Hepatocyte (in vitro differentiated cells): ENCODE measurements at regions not wholly inside any gene's neighbourhood (a gene's known extent, or its start where the extent isn't known, plus 50 kb on each side); places are given as distances from the start of the nearest gene placed in this dataset.

ENCODE experiments used
- DNase-seq: peaks from one replicate; pipeline ENCODE4 v3.0.0-alpha.2; 2016; ENCODE audit warnings: low spot score
- H2AFZ ChIP-seq: fragments of 200-600 bp; sonication (generic); 2 replicates; pipeline ENCODE4 v1.6.0; 2016; ENCODE audit warnings: antibody characterized with exemption, mild to moderate bottlenecking
- H3K27ac ChIP-seq: fragments of 200-600 bp; sonication (generic); 2 replicates; pipeline ENCODE4 v1.5.1; 2016; ENCODE audit warnings: mild to moderate bottlenecking
- H3K27me3 ChIP-seq: fragments of 200-600 bp; sonication (generic); 2 replicates; pipeline ENCODE4 v1.6.1; 2016
- H3K36me3 ChIP-seq: fragments of 200-600 bp; sonication (generic); replicated peaks from 2 replicates; pipeline ENCODE4 v1.5.1; 2016; ENCODE audit warnings: low read depth; ENCODE audit not compliant: insufficient read depth
- H3K4me1 ChIP-seq: fragments of 200-600 bp; sonication (generic); 2 replicates; pipeline ENCODE4 v1.5.1; 2016; ENCODE audit warnings: mild to moderate bottlenecking, moderate library complexity; ENCODE audit not compliant: insufficient read depth
- H3K4me2 ChIP-seq: fragments of 200-600 bp; sonication (generic); 2 replicates; pipeline ENCODE4 v1.6.0; 2016
- H3K4me3 ChIP-seq: fragments of 200-600 bp; sonication (generic); 2 replicates; pipeline ENCODE4 v1.5.1; 2016; ENCODE audit warnings: mild to moderate bottlenecking
- H3K79me2 ChIP-seq: fragments of 200-600 bp; sonication (generic); 2 replicates; pipeline ENCODE4 v1.6.0; 2017; ENCODE audit warnings: mild to moderate bottlenecking
- H3K9me2 ChIP-seq: fragments of 200-600 bp; sonication (generic); replicated peaks from 2 replicates; pipeline ENCODE4 v1.6.0; 2017; ENCODE audit warnings: mild to moderate bottlenecking; ENCODE audit not compliant: insufficient read depth
- H3K9me3 ChIP-seq: fragments of 200-600 bp; sonication (generic); 2 replicates; pipeline ENCODE4 v1.5.1; 2016; ENCODE audit warnings: low read depth, mild to moderate bottlenecking
- H4K20me1 ChIP-seq: fragments of 200-600 bp; sonication (generic); 2 replicates; pipeline ENCODE4 v1.6.0; 2016; ENCODE audit warnings: mild to moderate bottlenecking; ENCODE audit not compliant: insufficient read depth, poor library complexity, severe bottlenecking
- CTCF ChIP-seq: fragments of 200-600 bp; sonication (generic); IDR thresholded peaks from 2 replicates; pipeline ENCODE4 v1.5.1; 2016; ENCODE audit warnings: antibody characterized with exemption, mild to moderate bottlenecking; ENCODE audit not compliant: poor library complexity
- EZH2 ChIP-seq: fragments of 200-600 bp; sonication (generic); IDR thresholded peaks from 2 replicates; pipeline ENCODE4 v1.6.1; 2016; ENCODE audit warnings: antibody characterized with exemption, mild to moderate bottlenecking, borderline replicate concordance
- EZH2phosphoT487 ChIP-seq: fragments of 200-600 bp; sonication (generic); IDR thresholded peaks from one replicate; pipeline ENCODE4 v1.6.1; 2018; ENCODE audit warnings: antibody characterized with exemption, mild to moderate bottlenecking, low read depth, moderate library complexity; ENCODE audit not compliant: unreplicated experiment, severe bottlenecking
- WGBS: methylation state at CpG from one replicate; pipeline ENCODE4 v1.1.6; 2016; ENCODE audit warnings: low lambda C conversion rate; ENCODE audit errors: missing lambda C conversion rate; 5-methylcytosine and 5-hydroxymethylcytosine counted together

DNA sequence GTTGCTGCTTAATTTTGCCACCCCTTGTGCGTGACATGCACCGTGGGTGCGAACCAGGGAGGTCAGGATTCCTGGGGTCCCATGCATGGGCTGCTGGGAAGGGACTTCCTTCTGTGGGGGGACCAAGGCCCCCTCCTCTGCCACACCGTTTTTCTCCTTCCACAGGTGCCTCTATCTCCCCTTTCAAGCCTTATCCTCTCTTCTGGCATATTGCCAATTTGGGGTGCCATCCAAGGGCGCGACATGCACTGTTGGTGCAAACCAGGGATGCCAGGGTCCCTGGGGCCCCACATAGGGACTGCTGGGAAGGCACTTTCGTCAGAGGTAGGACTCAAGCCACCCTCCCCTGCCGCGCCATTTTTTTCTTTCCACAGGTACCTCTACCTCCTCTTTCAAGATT lies 289.0 kb downstream of the ALG10 start:
- no peak overlapping the region for H3K4me3 ChIP-seq
- H4K20me1 ChIP-seq: no peaks in the 10 kb centered on the region
- H3K9me3 ChIP-seq: no peaks in the 10 kb centered on the region
- no peaks in the 10 kb centered on the region for H3K9me2 ChIP-seq
- H3K27me3 ChIP-seq: no peaks in the 10 kb centered on the region
- H3K4me1 ChIP-seq: no peaks in the 10 kb centered on the region
- H3K79me2 ChIP-seq: no peaks in the 10 kb centered on the region
- H2AFZ ChIP-seq: no peak overlapping the region
- no peaks in the 10 kb centered on the region for H3K36me3 ChIP-seq
- DNase-seq: no peak
- WGBS: 84% methylated on average over 9 of the region's 9 CpGs
- H3K4me2 ChIP-seq: no peak overlapping the region
- no peak overlapping the region for H3K27ac ChIP-seq
- no peak for TF ChIP-seq EZH2phosphoT487
- TF ChIP-seq CTCF: no peak
- no peak for TF ChIP-seq EZH2

DNA sequence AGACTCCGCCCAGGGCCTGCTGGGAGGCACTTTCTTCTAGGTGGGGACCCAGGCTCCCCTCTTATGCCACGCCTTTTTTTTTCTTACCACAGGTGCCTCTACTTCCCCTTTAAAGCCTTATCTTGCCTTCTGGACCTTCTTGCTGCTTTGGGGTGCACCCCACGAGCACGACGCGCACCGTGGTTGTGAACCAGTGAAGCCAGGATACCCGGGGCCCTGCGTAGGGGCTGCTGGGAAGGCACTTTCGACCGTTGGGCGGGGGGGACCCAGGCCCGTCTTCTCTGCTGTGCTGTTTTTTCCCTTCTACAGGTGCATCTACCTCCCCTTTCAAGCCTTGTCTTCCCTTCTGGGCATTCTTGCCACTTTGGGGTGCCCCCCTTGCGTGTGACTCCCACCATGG lies 305.4 kb downstream of the ALG10 start:
- H3K79me2 ChIP-seq: no peaks in the 10 kb centered on the region
- no peaks in the 10 kb centered on the region for H3K36me3 ChIP-seq
- no peaks in the 10 kb centered on the region for H3K4me1 ChIP-seq
- H3K4me3 ChIP-seq: no peak overlapping the region
- no peaks in the 10 kb centered on the region for H3K9me3 ChIP-seq
- no peaks in the 10 kb centered on the region for H3K27me3 ChIP-seq
- no peak overlapping the region for H2AFZ ChIP-seq
- TF ChIP-seq EZH2 (no peak), CTCF (no peak), EZH2phosphoT487 (no peak)
- H3K9me2 ChIP-seq: no peaks in the 10 kb centered on the region
- H4K20me1 ChIP-seq: no peaks in the 10 kb centered on the region
- DNase-seq: no peak
- H3K4me2 ChIP-seq: no peak overlapping the region
- no peak overlapping the region for H3K27ac ChIP-seq
- 80% methylated on average over 14 of the region's 14 CpGs for WGBS

DNA sequence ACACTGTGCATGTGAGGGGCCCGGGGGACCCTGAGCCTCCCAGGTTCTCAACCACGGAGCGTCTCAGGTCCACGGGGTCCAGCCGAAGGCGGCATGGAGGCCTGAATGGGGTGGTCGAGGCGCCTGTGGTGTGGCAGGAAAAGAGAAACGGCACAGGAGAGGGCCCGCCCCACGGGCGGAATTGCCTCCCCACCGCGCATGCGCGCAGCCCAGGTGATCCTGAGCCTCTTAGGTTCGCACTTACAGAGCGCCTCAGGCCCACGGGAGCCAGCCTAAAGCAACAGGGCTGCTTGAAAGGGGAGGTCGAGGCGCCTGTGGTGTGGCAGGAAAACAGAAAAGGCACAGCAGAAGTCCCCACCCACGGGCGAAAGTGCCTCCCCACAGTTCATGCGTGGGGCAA lies 311.0 kb downstream of the ALG10 start:
- Histone ChIP-seq H3K4me3 (no peak overlapping the region), H3K79me2 (no peaks in the 10 kb centered on the region), H3K27ac (no peak overlapping the region), H4K20me1 (no peaks in the 10 kb centered on the region), H3K4me1 (no peaks in the 10 kb centered on the region), H3K9me3 (no peaks in the 10 kb centered on the region), H3K27me3 (no peaks in the 10 kb centered on the region), H3K9me2 (no peaks in the 10 kb centered on the region), H2AFZ (no peak overlapping the region), H3K4me2 (no peak overlapping the region), H3K36me3 (no peaks in the 10 kb centered on the region)
- TF ChIP-seq EZH2phosphoT487 (no peak), CTCF (no peak), EZH2 (no peak)
- no peak for DNase-seq
- 83% methylated on average over 24 of the region's 24 CpGs for WGBS

DNA sequence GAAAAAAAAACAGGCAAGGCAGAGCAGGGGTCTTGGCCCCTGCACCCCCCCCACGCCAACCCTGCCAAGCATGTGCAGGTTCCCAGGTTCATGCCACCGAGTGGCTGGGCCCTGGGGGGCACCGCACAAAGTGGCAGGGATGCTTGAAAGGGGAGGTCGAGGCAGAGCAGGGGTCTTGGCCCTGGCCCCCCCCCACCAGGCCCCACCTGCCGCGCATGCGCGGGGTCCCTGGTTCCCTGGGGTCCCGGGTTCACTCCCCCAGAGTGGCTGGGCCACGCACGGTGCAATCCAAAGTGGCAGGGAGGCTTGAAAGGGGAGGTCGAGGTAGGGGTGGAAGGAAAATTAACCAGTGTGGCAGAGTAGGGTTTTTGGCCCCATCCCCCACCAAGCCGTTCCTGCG lies 312.2 kb downstream of the ALG10 start:
- Histone ChIP-seq H3K9me3 (no peaks in the 10 kb centered on the region), H3K27me3 (no peaks in the 10 kb centered on the region), H3K36me3 (no peaks in the 10 kb centered on the region), H3K4me3 (no peak overlapping the region), H3K4me2 (no peak overlapping the region), H2AFZ (no peak overlapping the region), H3K27ac (no peak overlapping the region), H4K20me1 (no peaks in the 10 kb centered on the region), H3K9me2 (no peaks in the 10 kb centered on the region), H3K79me2 (no peaks in the 10 kb centered on the region), H3K4me1 (no peaks in the 10 kb centered on the region)
- 90% methylated on average over 14 of the region's 14 CpGs for WGBS
- TF ChIP-seq EZH2: no peak
- no peak for TF ChIP-seq EZH2phosphoT487
- no peak for TF ChIP-seq CTCF
- no peak for DNase-seq
